Astrocyte of the hippocampus (primary cell): ENCODE measurements at regions not wholly inside any gene's neighbourhood (a gene's known extent, or its start where the extent isn't known, plus 50 kb on each side); places are given as distances from the start of the nearest gene placed in this dataset.
A peak's percentile ranks its signal among the peaks of the same experiment; 100 is the strongest.

Experiments used
- DNase-seq: peaks from one replicate; pipeline ENCODE4 v3.0.0; 2011; ENCODE audit warnings: low read depth, low spot score

GRCh38 chr4:71240094-71240493, 98.7 kb upstream of the SLC4A4 start:
- no peak for DNase-seq

DNA sequence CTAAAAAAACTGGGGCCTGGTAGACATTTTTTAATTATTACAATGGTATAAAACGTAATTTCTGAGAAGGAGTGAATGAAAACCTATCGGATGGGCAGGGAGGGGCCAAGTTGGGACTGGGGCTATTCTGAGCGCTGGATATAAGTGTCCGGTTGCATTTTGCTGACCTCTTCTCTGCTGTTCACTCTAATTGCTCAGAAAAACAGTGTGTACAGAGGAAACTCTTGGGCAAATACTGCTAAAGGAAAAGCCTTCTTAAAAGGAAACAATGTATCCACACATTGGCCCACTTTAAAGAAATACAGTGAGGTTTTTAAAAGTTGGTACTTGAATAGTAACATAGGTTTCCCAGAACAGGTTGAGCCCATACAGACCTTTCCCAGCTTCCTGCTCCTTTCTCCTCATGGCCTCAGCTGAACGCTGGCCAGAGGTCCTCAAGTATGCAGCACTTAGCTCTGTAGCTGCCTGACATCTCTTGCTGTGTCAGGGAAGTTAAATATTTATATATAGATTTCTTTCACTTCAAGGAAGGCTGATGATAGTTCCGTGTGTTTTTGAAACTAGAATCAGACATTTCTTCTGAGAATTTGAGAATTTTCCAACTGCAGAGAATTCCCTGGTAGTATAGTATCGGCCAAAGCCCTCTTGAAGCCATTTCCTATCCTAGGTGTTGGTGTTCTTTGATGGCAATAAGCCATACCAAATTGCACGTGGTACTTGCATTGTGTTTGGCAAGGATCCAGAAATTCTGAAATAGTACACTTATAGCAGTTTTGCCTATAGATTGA, 97.1 kb upstream of the SLC4A4 start:
- DNase-seq, result no peak

GRCh38 chr4:71243091-71243833, 95.6 kb upstream of the SLC4A4 start:
- no peak for DNase-seq

DNA sequence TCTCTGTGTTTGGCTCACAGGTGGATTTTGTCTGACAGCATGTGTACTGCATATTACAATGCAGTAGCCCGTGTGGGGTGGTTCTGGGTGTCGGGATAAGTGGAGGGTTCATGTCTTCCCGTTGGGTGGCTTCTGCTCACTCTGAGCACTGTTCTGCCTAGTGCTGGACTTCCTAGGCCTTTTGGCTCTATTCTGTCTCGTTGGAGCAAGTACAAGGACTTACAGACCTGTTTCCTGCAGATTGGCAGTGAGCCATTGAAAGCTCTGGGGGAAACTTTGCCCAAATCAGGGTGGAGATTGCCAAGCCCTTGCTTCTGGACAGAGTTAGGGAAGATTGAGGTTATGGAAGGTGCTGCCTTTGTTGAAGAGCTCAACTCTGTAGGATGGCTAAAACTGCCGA, 91.1 kb upstream of the SLC4A4 start:
- no peak for DNase-seq

GRCh38 chr4:71251261-71251660, 87.6 kb upstream of the SLC4A4 start:
- DNase-seq, result peak; percentile 46

GRCh38 chr4:71253545-71253944, 85.3 kb upstream of the SLC4A4 start:
- no peak for DNase-seq

GRCh38 chr4:71254451-71255012, 84.3 kb upstream of the SLC4A4 start:
- DNase-seq, result no peak

GRCh38 chr4:71255976-71256375, 82.8 kb upstream of the SLC4A4 start:
- no peak for DNase-seq

GRCh38 chr4:71257761-71258160, 81.1 kb upstream of the SLC4A4 start:
- DNase-seq, result no peak

- DNase-seq, result no peak
These were observed 80.5 kb upstream of the SLC4A4 start for GRCh38 chr4:71258323-71258722.

GRCh38 chr4:71259280-71259679, 79.5 kb upstream of the SLC4A4 start:
- no peak for DNase-seq

DNA sequence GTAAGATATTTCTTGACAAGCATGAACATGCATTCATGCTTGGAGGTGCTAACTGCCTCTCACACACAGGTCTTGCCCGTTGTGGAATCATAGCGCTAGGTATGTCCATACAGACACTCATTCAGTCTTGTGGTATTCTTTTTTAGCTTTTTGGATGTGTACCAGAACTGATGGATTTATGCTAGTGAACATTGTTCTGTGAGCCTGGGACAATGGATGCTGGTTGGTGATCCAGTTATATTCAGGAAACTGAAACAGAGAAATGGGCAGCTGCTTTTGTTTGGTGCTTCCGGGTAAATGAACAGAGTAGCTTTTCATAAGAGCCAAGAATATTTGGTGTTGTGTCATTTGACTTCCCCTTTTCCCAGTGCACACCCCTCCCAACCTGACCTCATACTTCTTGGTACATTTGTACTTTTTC, 78.9 kb upstream of the SLC4A4 start:
- no peak for DNase-seq

- DNase-seq, result no peak
These were observed 78.3 kb upstream of the SLC4A4 start for GRCh38 chr4:71260544-71260943.

DNA sequence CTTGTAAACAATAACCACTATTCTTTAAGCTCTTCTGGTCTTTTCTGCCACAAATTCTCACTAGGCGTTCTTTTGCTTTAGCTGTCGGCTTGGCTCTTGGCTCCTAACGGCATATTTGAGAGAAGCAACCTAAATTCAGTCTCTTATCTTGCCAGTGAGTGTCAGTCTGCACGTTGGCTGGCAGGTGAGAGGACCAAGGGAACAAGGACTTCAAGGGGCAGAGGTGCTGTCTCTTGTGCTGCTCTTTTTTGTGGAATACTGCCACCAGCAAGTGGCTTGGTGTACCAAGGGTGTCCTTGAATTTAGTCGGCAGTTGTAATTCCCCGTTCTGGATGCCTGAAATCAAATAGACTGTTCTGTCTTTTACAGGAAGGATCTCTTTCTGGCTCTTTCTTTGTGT, 77.8 kb upstream of the SLC4A4 start:
- no peak for DNase-seq

DNA sequence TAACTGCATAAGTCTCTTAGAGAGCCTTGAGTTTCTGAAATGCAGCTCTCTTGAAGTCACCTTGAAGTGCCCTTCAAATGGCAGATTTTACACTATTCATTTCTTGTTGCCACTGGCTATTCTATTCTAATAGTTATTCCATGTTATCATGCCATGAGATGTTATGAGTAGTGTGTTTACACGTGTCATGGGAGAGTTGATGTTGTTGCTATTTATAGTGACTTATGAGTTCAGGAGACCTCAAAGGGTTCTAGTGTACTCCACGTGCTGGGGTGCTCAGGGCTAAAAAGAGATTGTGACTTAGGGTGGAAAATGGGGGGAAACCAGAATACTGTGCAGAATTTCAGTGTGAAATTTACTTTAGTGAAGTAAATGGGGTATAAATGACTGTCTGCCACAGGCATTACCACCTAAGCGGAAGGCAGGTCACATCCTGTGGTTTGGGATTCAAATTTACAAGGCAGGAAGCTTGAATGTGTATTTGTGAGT, 77.1 kb upstream of the SLC4A4 start:
- no peak for DNase-seq

GRCh38 chr4:71262161-71262560, 76.7 kb upstream of the SLC4A4 start:
- DNase-seq, result peak; percentile 60

GRCh38 chr4:71266090-71266794, 72.6 kb upstream of the SLC4A4 start:
- DNase-seq, result peak; percentile 55

DNA sequence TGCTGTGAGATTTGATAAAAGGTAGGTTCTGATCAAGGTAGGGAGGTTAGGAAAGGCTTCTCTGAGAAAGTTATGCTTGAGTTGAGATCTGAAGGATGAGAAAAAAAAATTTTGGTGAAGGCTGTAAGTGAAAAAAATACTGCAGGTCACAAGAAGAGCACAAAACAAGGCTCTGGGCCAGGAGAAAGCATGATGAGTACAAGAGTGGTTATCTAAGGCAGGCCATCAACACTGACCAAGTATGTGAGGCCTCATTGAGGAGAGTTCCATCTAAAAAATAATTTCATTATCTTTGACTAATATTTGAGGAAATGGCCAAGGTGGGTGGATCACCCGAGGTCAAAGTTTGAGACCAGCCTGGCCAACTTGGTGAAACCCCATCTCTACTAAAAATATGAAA, 71.6 kb upstream of the SLC4A4 start:
- no peak for DNase-seq

DNA sequence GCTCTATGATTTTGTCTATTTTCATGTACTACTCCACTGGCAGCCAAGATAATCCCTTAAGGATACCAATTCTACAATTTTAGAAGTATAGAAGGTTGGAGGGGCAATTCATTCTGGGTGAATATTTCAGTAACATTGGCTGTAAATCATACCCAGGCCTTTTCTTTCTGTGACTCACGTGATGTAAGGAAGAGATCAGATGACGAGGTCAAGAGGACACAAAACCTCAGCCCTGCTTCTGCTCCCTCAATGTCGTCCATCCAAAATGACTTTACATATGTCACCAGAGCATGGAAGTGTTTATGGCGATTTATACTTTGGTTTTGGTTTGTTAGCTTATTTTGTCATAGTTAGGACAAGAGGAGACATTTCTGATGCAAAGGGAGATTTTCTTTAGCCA, 70.7 kb upstream of the SLC4A4 start:
- no peak for DNase-seq

GRCh38 chr4:71269233-71269632, 69.6 kb upstream of the SLC4A4 start:
- no peak for DNase-seq

DNA sequence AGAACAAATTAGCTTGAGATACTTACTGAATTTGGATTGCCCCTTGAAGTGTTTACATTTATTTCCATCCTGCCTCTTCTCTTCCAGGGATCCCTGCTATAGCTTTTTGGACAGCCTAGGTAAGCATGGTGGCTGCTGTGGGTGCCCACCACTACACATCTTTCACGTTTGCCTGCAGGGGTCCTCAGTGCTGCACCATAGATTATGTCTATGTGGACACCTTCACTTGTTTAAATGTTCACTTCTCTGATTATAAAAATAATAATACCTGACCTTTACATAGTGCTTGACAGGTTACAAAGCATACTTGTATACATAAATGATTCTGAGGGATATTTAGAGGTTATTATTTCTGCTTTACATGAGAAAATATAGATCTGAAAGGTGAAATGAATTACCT, 67.9 kb upstream of the SLC4A4 start:
- peak; percentile 42 for DNase-seq

DNA sequence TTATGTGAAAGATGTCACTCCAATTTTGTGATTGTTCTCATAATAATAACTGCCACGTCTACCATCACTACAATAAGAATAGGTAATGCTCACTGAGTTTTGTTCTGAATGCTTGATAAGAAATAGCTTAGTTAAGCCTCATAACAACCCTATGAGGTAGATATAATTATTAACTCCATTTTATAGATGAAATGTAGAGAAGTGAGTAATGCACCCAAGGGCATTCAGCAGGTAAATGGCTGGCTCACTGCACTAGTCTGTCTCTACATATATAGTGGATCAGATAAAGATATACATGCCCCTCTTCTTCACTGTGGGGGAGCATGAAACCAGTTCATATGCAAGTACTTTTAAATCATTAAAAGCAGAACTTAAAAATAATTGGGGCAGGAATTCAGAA, 65.8 kb upstream of the SLC4A4 start:
- no peak for DNase-seq
